ENCODE measurements at regions not wholly inside any gene's neighbourhood (a gene's known extent, or its start where the extent isn't known, plus 50 kb on each side); places are given as distances from the start of the nearest gene placed in this dataset.

GRCh38 chr1:112177314-112177713 lies 187.8 kb upstream of the KCND3 start:
- no peak for DNase-seq (ENCODE audit: low spot score)
- in situ Hi-C loops (cut with HindIII; ENCODE audit: low sequenced_read_pairs), result no loop called here

- in situ Hi-C loops (cut with HindIII; ENCODE audit: low sequenced_read_pairs), result no loop called here
- DNase-seq (ENCODE audit: low spot score), result no peak
These were observed 199.1 kb upstream of the KCND3 start for GRCh38 chr1:112188611-112189010.

GRCh38 chr1:112196008-112196588 lies 199.9 kb upstream of the CTTNBP2NL start:
- in situ Hi-C loops (cut with HindIII; ENCODE audit: low sequenced_read_pairs), result no loop called here
- no peak for DNase-seq (ENCODE audit: low spot score)

- in situ Hi-C loops (cut with HindIII; ENCODE audit: low sequenced_read_pairs), result no loop called here
- no peak for DNase-seq (ENCODE audit: low spot score)
These were observed 199.3 kb upstream of the CTTNBP2NL start for GRCh38 chr1:112196731-112197130.

GRCh38 chr1:112209493-112209892 lies 186.5 kb upstream of the CTTNBP2NL start:
- DNase-seq (ENCODE audit: low spot score), result no peak
- in situ Hi-C loops (cut with HindIII; ENCODE audit: low sequenced_read_pairs), result no loop called here

GRCh38 chr1:112219267-112219666 lies 176.7 kb upstream of the CTTNBP2NL start:
- no peak for DNase-seq (ENCODE audit: low spot score)
- in situ Hi-C loops (cut with HindIII; ENCODE audit: low sequenced_read_pairs), result no loop called here

GRCh38 chr1:112230232-112230631 lies 165.8 kb upstream of the CTTNBP2NL start:
- in situ Hi-C loops (cut with HindIII; ENCODE audit: low sequenced_read_pairs), result no loop called here
- DNase-seq (ENCODE audit: low spot score), result no peak

GRCh38 chr1:112231331-112231730 lies 164.7 kb upstream of the CTTNBP2NL start:
- in situ Hi-C loops (cut with HindIII; ENCODE audit: low sequenced_read_pairs), result no loop called here
- no peak for DNase-seq (ENCODE audit: low spot score)

- in situ Hi-C loops (cut with HindIII; ENCODE audit: low sequenced_read_pairs), result no loop called here
- no peak for DNase-seq (ENCODE audit: low spot score)
These were observed 163.2 kb upstream of the CTTNBP2NL start for GRCh38 chr1:112232848-112233247.

GRCh38 chr1:112234710-112235109 lies 161.3 kb upstream of the CTTNBP2NL start:
- no peak for DNase-seq (ENCODE audit: low spot score)
- in situ Hi-C loops (cut with HindIII; ENCODE audit: low sequenced_read_pairs), result no loop called here

GRCh38 chr1:112237983-112238545 lies 157.9 kb upstream of the CTTNBP2NL start:
- DNase-seq (ENCODE audit: low spot score), result no peak
- in situ Hi-C loops (cut with HindIII; ENCODE audit: low sequenced_read_pairs), result no loop called here

GRCh38 chr1:112239683-112240330 lies 156.2 kb upstream of the CTTNBP2NL start:
- DNase-seq (ENCODE audit: low spot score), result no peak
- in situ Hi-C loops (cut with HindIII; ENCODE audit: low sequenced_read_pairs), result no loop called here

- no peak for DNase-seq (ENCODE audit: low spot score)
- in situ Hi-C loops (cut with HindIII; ENCODE audit: low sequenced_read_pairs), result no loop called here
These were observed 153.5 kb upstream of the CTTNBP2NL start for GRCh38 chr1:112242470-112242869.

- DNase-seq (ENCODE audit: low spot score), result no peak
- in situ Hi-C loops (cut with HindIII; ENCODE audit: low sequenced_read_pairs), result no loop called here
These were observed 151.9 kb upstream of the CTTNBP2NL start for GRCh38 chr1:112244131-112244530.

GRCh38 chr1:112245114-112245513 lies 150.9 kb upstream of the CTTNBP2NL start:
- no peak for DNase-seq (ENCODE audit: low spot score)
- in situ Hi-C loops (cut with HindIII; ENCODE audit: low sequenced_read_pairs), result no loop called here

- DNase-seq (ENCODE audit: low spot score), result no peak
These were observed 148.9 kb upstream of the CTTNBP2NL start for GRCh38 chr1:112247036-112247597.

GRCh38 chr1:112247961-112248360 lies 148.1 kb upstream of the CTTNBP2NL start:
- in situ Hi-C loops (cut with HindIII; ENCODE audit: low sequenced_read_pairs), result no loop called here

More at GRCh38 chr1:112247036-112247597, 148.9 kb upstream of the CTTNBP2NL start:
- in situ Hi-C loops (cut with HindIII; ENCODE audit: low sequenced_read_pairs), result no loop called here

GRCh38 chr1:112250892-112251291 lies 145.1 kb upstream of the CTTNBP2NL start:
- in situ Hi-C loops (cut with HindIII; ENCODE audit: low sequenced_read_pairs), result no loop called here
- no peak for DNase-seq (ENCODE audit: low spot score)

More at GRCh38 chr1:112247961-112248360, 148.1 kb upstream of the CTTNBP2NL start:
- peak; percentile 25 for DNase-seq (ENCODE audit: low spot score)

- in situ Hi-C loops (cut with HindIII; ENCODE audit: low sequenced_read_pairs), result no loop called here
- no peak for DNase-seq (ENCODE audit: low spot score)
These were observed 144.1 kb upstream of the CTTNBP2NL start for GRCh38 chr1:112251766-112252506.

- in situ Hi-C loops (cut with HindIII; ENCODE audit: low sequenced_read_pairs), result no loop called here
- DNase-seq (ENCODE audit: low spot score), result no peak
These were observed 142.6 kb upstream of the CTTNBP2NL start for GRCh38 chr1:112253366-112253765.
